Adrenal gland (tissue), 5 donors: ENCODE measurements at regions not wholly inside any gene's neighbourhood (a gene's known extent, or its start where the extent isn't known, plus 50 kb on each side); places are given as distances from the start of the nearest gene placed in this dataset.

Experiments used
- CTCF ChIP-seq, 6 experiments: fragments of 450-650 bp in 4 of 6; fragments of 200-600 bp in 2 of 6; sonication (generic) in 1 of 6; IDR thresholded peaks; 1 replicate in 5 of 6; 2 replicates in 1 of 6; pipeline versions ENCODE4 v1.5.1 to v1.8.0; 2016 to 2021; ENCODE audit warnings: antibody characterized with exemption in 6 of 6, mild to moderate bottlenecking in 2 of 6, moderate library complexity in 1 of 6
- POLR2A ChIP-seq, 2 donors: fragments of 450-650 bp; IDR thresholded peaks; one replicate each; pipeline ENCODE4 v1.6.1; 2017; ENCODE audit warnings: antibody characterized with exemption in 2 of 2, mild to moderate bottlenecking in 2 of 2, moderate library complexity in 1 of 2
- donor health status: DM: no; HTN: no; CAD: no.

GRCh38 chr15:20310603-20311002, 231.0 kb downstream of the GOLGA6L6 start:
- TF ChIP-seq CTCF (IDR thresholded peaks at IDR 0.05) (no peak), POLR2A (IDR thresholded peaks at IDR 0.05) (no peak)
